GM12864 (cell line): ENCODE measurements at regions not wholly inside any gene's neighbourhood (a gene's known extent, or its start where the extent isn't known, plus 50 kb on each side); places are given as distances from the start of the nearest gene placed in this dataset.
"Not testable (repeated sequence)": the region's sequence is repeated elsewhere in the genome, so short reads cannot be mapped to it uniquely, and the experiment has no call there.

ENCODE experiments used
- DNase-seq: peaks from one replicate; pipeline ENCODE4 v3.0.0-alpha.2; 2011; ENCODE audit warnings: low read depth
- H3K4me3 ChIP-seq: 2 replicates; pipeline ENCODE4 v1.5.1; 2011; ENCODE audit warnings: mild to moderate bottlenecking, low read depth, low read length, control low read depth
- TF ChIP-seq, protein P1 (sequence below): IDR thresholded peaks from 2 replicates; pipeline ENCODE4 v1.5.1; 2011; ENCODE audit warnings: low read depth, mild to moderate bottlenecking, moderate library complexity, low read length, control low read depth, inconsistent platforms; ENCODE audit errors: missing control alignments

GRCh38 chr6:71091167-71091566 lies 134.3 kb upstream of the B3GAT2 start:
- TF ChIP-seq, protein P1, sequence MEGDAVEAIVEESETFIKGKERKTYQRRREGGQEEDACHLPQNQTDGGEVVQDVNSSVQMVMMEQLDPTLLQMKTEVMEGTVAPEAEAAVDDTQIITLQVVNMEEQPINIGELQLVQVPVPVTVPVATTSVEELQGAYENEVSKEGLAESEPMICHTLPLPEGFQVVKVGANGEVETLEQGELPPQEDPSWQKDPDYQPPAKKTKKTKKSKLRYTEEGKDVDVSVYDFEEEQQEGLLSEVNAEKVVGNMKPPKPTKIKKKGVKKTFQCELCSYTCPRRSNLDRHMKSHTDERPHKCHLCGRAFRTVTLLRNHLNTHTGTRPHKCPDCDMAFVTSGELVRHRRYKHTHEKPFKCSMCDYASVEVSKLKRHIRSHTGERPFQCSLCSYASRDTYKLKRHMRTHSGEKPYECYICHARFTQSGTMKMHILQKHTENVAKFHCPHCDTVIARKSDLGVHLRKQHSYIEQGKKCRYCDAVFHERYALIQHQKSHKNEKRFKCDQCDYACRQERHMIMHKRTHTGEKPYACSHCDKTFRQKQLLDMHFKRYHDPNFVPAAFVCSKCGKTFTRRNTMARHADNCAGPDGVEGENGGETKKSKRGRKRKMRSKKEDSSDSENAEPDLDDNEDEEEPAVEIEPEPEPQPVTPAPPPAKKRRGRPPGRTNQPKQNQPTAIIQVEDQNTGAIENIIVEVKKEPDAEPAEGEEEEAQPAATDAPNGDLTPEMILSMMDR, result no peak
- no peak for DNase-seq
- no peak overlapping the region for H3K4me3 ChIP-seq

DNA sequence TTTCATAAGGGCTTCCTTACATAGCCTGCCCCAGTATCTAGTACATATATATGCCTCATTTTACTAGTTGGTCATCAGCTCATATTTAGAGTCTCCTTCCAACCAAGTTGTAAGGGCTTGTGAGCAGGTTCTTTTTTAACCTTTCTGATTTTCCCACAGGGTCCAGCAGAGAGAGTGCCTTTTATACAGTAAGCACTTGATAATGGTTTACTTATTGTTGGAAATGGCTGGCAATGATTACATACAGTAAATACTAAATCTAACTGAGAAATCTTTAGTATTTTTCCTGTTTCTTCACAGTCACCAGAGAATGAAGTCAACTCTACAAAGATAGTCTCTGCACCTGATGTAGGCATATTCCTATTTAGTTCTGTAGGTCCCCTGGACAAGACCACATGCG lies 135.1 kb upstream of the B3GAT2 start:
- DNase-seq, result no peak
- TF ChIP-seq, protein P1, result no peak
- H3K4me3 ChIP-seq, result no peak overlapping the region

DNA sequence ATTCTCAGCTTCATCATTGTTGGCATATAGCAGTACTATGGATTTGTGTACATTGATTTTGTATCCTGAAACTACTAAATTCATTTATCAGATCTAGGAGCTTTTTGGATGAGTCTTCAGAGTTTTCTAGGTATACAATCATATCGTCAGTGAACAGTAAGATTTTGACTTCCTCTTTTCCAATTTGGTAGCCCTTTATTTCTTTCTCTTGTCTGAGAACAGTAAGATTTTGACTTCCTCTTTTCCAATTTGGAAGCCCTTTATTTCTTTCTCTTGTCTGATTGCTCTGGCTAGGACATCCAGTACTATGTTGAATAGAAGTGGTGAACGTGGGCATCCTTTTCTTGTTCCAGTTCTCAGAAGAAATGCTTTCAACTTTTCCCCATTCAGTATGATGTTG lies 140.4 kb upstream of the B3GAT2 start:
- H3K4me3 ChIP-seq, DNase-seq: not testable (repeated sequence)

DNA sequence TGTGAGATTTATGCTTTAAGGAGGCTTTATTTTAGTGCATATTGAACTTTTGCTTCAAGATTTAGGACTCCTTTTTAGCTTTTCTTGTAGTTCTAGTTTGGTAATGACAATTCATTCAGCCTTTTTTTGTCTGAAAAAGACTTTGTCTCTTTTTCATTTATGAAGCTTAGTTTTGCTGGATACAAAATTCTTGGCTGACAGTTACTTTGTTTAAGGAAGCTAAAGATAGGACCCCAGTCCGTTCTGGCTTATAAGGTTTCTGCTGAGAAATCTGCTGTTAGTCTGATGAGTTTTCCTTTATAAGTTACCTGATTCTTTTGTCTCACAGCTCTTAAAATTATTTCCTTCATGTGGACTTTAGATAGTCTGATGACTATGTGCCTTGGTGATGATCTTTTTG lies 142.8 kb upstream of the B3GAT2 start:
- no peak overlapping the region for H3K4me3 ChIP-seq
- TF ChIP-seq, protein P1, result no peak
- no peak for DNase-seq

GRCh38 chr6:71103130-71103529 lies 146.3 kb upstream of the B3GAT2 start:
- no peak for DNase-seq
- TF ChIP-seq, protein P1, result no peak
- H3K4me3 ChIP-seq, result no peak overlapping the region

DNA sequence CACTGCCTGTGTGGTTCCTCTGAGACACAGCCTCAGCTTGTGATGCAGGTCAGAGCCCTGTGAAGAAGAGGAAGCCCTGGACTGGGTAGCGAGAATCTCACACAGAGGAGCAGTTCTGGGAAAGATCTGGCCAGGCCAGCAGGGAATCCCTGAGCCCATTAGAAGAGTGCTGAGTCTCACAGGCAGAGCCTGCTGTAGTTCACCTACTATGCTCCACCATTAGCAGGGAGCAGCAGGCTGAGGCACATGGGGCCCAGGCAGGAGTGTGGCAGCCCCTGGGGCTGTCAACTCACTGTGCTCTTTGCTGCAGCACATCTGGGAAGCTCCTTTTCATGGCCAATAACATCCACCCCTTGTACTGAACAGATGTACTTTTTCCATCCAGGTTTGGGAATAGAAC lies 146.8 kb upstream of the B3GAT2 start:
- TF ChIP-seq, protein P1, result no peak
- DNase-seq, result no peak
- H3K4me3 ChIP-seq, result no peak overlapping the region

- no peak overlapping the region for H3K4me3 ChIP-seq
- DNase-seq, result no peak
- TF ChIP-seq, protein P1, result no peak
Observed at GRCh38 chr6:71106276-71106675, 149.4 kb upstream of the B3GAT2 start.
